ENCODE measurements at regions not wholly inside any gene's neighbourhood (a gene's known extent, or its start where the extent isn't known, plus 50 kb on each side); places are given as distances from the start of the nearest gene placed in this dataset. TPM values are rescaled to one million over a fixed set of nuclear protein-coding genes. Genes with fewer than 3 reads are reported as not detected.

- ATAC-seq (ENCODE audit: low FRiP score) (no peak), DNase-seq (ENCODE audit: low spot score) (no peak)
- no peak for TF ChIP-seq CTCF (IDR thresholded peaks at IDR 0.05)
Observed at GRCh38 chr5:83780699-83781350, 60.2 kb upstream of the HAPLN1 start.

GRCh38 chr5:83777856-83778255, 57.2 kb upstream of the HAPLN1 start:
- no peak for TF ChIP-seq CTCF (IDR thresholded peaks at IDR 0.05)
- no peak for DNase-seq (ENCODE audit: low spot score)
- no peak for ATAC-seq (ENCODE audit: low FRiP score)

GRCh38 chr5:83776437-83777031, 55.9 kb upstream of the HAPLN1 start:
- ATAC-seq (ENCODE audit: low FRiP score) = no peak
- no peak for DNase-seq (ENCODE audit: low spot score)
- no peak for TF ChIP-seq CTCF (IDR thresholded peaks at IDR 0.05)

Small RNA genes lying in the stretch of these regions (small RNA-seq; reads per million reads assigned to genes)
- gene RNU4-11P = not detected
